Fibroblast of lung (primary cell): ENCODE measurements at regions not wholly inside any gene's neighbourhood (a gene's known extent, or its start where the extent isn't known, plus 50 kb on each side); places are given as distances from the start of the nearest gene placed in this dataset.

Experiments used
- EZH2 ChIP-seq: IDR thresholded peaks from 2 replicates; pipeline ENCODE4 v1.5.1; 2012; ENCODE audit warnings: low read length, control low read depth, mild to moderate bottlenecking; ENCODE audit errors: missing control alignments
- TF ChIP-seq, protein P1 (sequence below), 2 donors: IDR thresholded peaks in 1 of 2; conservative IDR thresholded peaks in 1 of 2; 1 replicate in 1 of 2; 2 replicates in 1 of 2; pipeline ENCODE4 v1.5.1; 2011 to 2012; ENCODE audit warnings: low read length in 2 of 2, control low read depth in 1 of 2, inconsistent platforms in 1 of 2, low read depth in 1 of 2, mild to moderate bottlenecking in 1 of 2

DNA sequence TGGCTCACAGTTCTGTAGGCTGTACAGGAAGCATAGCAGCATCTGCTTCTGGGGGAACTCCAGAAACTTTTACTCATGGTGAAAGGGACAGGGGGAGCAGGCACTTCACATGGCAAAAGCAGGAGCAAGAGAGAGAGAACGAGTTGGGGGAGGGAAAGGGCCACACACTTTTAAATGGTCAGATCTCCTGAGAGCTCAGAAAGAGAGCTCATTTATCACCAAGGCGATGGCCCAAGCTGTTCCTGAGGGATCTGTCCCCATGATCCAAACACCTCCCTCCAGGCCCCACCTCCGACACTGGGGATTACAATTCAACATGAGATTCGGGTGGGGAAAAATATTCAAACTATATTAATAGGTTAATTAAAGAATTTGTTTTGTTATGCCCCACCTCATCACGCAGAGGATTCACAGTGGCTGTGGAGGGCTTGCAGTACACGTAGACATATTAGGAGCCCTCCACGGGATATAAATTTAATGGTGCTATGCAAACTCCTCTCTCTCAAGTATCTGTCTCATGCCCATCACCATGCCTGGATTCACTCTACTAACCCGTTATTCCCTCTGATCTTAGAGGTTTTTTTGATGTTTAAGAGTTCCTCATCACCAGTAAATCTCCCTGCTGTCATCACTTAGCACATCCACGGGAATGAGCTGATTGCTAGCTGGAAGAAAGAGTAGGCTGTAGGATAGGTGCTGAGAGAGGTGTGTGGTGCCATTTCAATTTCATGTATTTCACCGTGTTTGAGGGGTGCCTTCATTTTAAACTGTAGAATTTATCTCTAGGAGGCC, 84.5 kb upstream of the ARHGAP28 start:
- TF ChIP-seq, protein P1, sequence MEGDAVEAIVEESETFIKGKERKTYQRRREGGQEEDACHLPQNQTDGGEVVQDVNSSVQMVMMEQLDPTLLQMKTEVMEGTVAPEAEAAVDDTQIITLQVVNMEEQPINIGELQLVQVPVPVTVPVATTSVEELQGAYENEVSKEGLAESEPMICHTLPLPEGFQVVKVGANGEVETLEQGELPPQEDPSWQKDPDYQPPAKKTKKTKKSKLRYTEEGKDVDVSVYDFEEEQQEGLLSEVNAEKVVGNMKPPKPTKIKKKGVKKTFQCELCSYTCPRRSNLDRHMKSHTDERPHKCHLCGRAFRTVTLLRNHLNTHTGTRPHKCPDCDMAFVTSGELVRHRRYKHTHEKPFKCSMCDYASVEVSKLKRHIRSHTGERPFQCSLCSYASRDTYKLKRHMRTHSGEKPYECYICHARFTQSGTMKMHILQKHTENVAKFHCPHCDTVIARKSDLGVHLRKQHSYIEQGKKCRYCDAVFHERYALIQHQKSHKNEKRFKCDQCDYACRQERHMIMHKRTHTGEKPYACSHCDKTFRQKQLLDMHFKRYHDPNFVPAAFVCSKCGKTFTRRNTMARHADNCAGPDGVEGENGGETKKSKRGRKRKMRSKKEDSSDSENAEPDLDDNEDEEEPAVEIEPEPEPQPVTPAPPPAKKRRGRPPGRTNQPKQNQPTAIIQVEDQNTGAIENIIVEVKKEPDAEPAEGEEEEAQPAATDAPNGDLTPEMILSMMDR (conservative IDR thresholded peaks at IDR 0.05 in 1 of 2, IDR thresholded peaks at IDR 0.05 in 1 of 2; ENCODE audit: low read depth in 1 of 2, low read length in 2 of 2): no peak
- no peak for TF ChIP-seq EZH2
